Keratinocyte (primary cell): ENCODE measurements at regions not wholly inside any gene's neighbourhood (a gene's known extent, or its start where the extent isn't known, plus 50 kb on each side); places are given as distances from the start of the nearest gene placed in this dataset.
A peak's percentile ranks its signal among the peaks of the same experiment; 100 is the strongest.

ENCODE experiments used
- DNase-seq: peaks from one replicate; pipeline ENCODE4 v3.0.0-alpha.2; 2011; ENCODE audit warnings: low read depth, missing footprints, low spot score
- FAIRE-seq: peaks from 2 replicates; lab custom pipeline; 2011; peaks lifted over from hg19 to GRCh38; lab: Jason Lieb, UNC
- H2AFZ ChIP-seq: 2 replicates; pipeline ENCODE4 v1.6.0; 2012; ENCODE audit warnings: low read length, control low read depth, inconsistent platforms; ENCODE audit not compliant: control insufficient read depth
- H3K27ac ChIP-seq: 2 replicates; pipeline ENCODE4 v1.5.1; 2011; ENCODE audit warnings: low read length; ENCODE audit not compliant: control insufficient read depth, insufficient read depth
- H3K27me3 ChIP-seq: 3 replicates; pipeline ENCODE4 v1.6.0; 2011; ENCODE audit warnings: low read length; ENCODE audit not compliant: control insufficient read depth, insufficient read depth; ENCODE audit errors: extremely low read depth
- H3K36me3 ChIP-seq, 2 experiments: 2 replicates in 1 of 2; 3 replicates in 1 of 2; pipeline ENCODE4 v1.5.1; 2011; ENCODE audit warnings: low read length in 2 of 2, mild to moderate bottlenecking in 1 of 2; ENCODE audit not compliant: control insufficient read depth in 2 of 2, insufficient read depth in 2 of 2; ENCODE audit errors: extremely low read depth in 1 of 2
- H3K4me1 ChIP-seq: 3 replicates; pipeline ENCODE4 v1.5.1; 2011; ENCODE audit warnings: low read length; ENCODE audit not compliant: control insufficient read depth, insufficient read depth; ENCODE audit errors: extremely low read depth
- H3K4me2 ChIP-seq: 3 replicates; pipeline ENCODE4 v1.6.0; 2011; ENCODE audit warnings: low read depth, low read length; ENCODE audit not compliant: control insufficient read depth, insufficient read depth; ENCODE audit errors: extremely low read depth
- H3K4me3 ChIP-seq, 3 experiments: fragments of 200-600 bp in 1 of 3; sonication (generic) in 1 of 3; 2 replicates in 2 of 3; 3 replicates in 1 of 3; pipeline ENCODE4 v1.5.1; 2011 to 2016; ENCODE audit warnings: low read length in 3 of 3, mild to moderate bottlenecking in 3 of 3, control low read depth in 2 of 3, inconsistent platforms in 1 of 3, low read depth in 1 of 3, mixed read lengths in 1 of 3, mixed run types in 1 of 3, moderate library complexity in 1 of 3; ENCODE audit not compliant: control insufficient read depth in 2 of 3, insufficient read depth in 2 of 3; ENCODE audit errors: extremely low read depth in 1 of 3
- H3K79me2 ChIP-seq: 2 replicates; pipeline ENCODE4 v1.6.0; 2012; ENCODE audit warnings: low read length; ENCODE audit not compliant: control insufficient read depth, insufficient read depth
- H3K9ac ChIP-seq: 3 replicates; pipeline ENCODE4 v1.6.0; 2011; ENCODE audit warnings: low read length; ENCODE audit not compliant: control insufficient read depth, insufficient read depth; ENCODE audit errors: extremely low read depth
- H3K9me1 ChIP-seq: 3 replicates; pipeline ENCODE4 v1.6.0; 2011; ENCODE audit warnings: low read length; ENCODE audit not compliant: control insufficient read depth, insufficient read depth; ENCODE audit errors: extremely low read depth
- H3K9me3 ChIP-seq: 2 replicates; pipeline ENCODE4 v1.5.1; 2012; ENCODE audit warnings: low read depth, low read length; ENCODE audit not compliant: control insufficient read depth
- H4K20me1 ChIP-seq: 3 replicates; pipeline ENCODE4 v1.6.0; 2011; ENCODE audit warnings: low read length; ENCODE audit not compliant: control insufficient read depth, insufficient read depth; ENCODE audit errors: extremely low read depth
- CTCF ChIP-seq, 3 experiments: IDR thresholded peaks in 1 of 3; conservative IDR thresholded peaks in 1 of 3; optimal IDR thresholded peaks in 1 of 3; 2 replicates in 2 of 3; 3 replicates in 1 of 3; pipeline versions ENCODE3 to v1.5.1; 2011; ENCODE audit warnings: low read length in 3 of 3, mild to moderate bottlenecking in 3 of 3, moderate library complexity in 2 of 3, control low read depth in 1 of 3, inconsistent platforms in 1 of 3; ENCODE audit not compliant: insufficient read depth in 2 of 3; ENCODE audit errors: extremely low read depth in 1 of 3
- EZH2 ChIP-seq: IDR thresholded peaks from one replicate; pipeline ENCODE4 v1.6.1; 2012; ENCODE audit warnings: inconsistent platforms, mild to moderate bottlenecking, low read length, moderate library complexity
- dilution Hi-C: fragments of 300-500 bp; cut with MboI; formaldehyde crosslinking; loops from one replicate; pipeline ENCODE4 v1.7.0; 2020; ENCODE audit warnings: low sequenced_read_pairs; ENCODE audit not compliant: extremely low pct_ligation_motif_present

GRCh38 chr10:78302989-78303854, 269.6 kb downstream of the RPS24 start:
- Histone ChIP-seq H2AFZ (peak overlapping the region; percentile 87), H4K20me1 (no peaks in the 10 kb centered on the region), H3K9ac (peak overlapping the region; percentile 56), H3K27ac (peak overlapping the region; percentile 7), H3K4me2 (peak overlapping the region; percentile 84), H3K36me3 (no peaks in the 10 kb centered on the region), H3K27me3 (peaks cover 15% of the 10 kb centered on the region), H3K4me1 (peaks cover 4% of the 10 kb centered on the region), H3K9me1 (no peaks in the 10 kb centered on the region), H3K79me2 (no peaks in the 10 kb centered on the region), H3K4me3 (peak overlapping the region; percentile 56 to 70 (median 64)), H3K9me3 (no peaks in the 10 kb centered on the region)
- peak; percentile 44 for TF ChIP-seq EZH2
- peak; percentile 38 to 81 (median 72) for TF ChIP-seq CTCF (optimal IDR thresholded peaks at IDR 0.05 in 1 of 3, IDR thresholded peaks at IDR 0.05 in 1 of 3, conservative IDR thresholded peaks at IDR 0.05 in 1 of 3; ENCODE audit: extremely low read depth in 1 of 3, insufficient read depth in 2 of 3, low read length in 3 of 3)
- FAIRE-seq (peak; percentile 57), DNase-seq (peak; percentile 26)
- dilution Hi-C loops, result no loop called here

- dilution Hi-C loops, result no loop called here
- Histone ChIP-seq H3K9ac (no peak overlapping the region), H3K79me2 (no peaks in the 10 kb centered on the region), H3K9me1 (no peaks in the 10 kb centered on the region), H3K4me2 (no peak overlapping the region), H3K9me3 (no peaks in the 10 kb centered on the region), H3K36me3 (no peaks in the 10 kb centered on the region), H3K27ac (no peak overlapping the region), H4K20me1 (no peaks in the 10 kb centered on the region), H2AFZ (no peak overlapping the region), H3K27me3 (peaks cover 15% of the 10 kb centered on the region), H3K4me3 (no peak overlapping the region), H3K4me1 (peaks cover 4% of the 10 kb centered on the region)
- DNase-seq (no peak), FAIRE-seq (no peak)
- no peak for TF ChIP-seq EZH2
- TF ChIP-seq CTCF (optimal IDR thresholded peaks at IDR 0.05 in 1 of 3, IDR thresholded peaks at IDR 0.05 in 1 of 3, conservative IDR thresholded peaks at IDR 0.05 in 1 of 3; ENCODE audit: extremely low read depth in 1 of 3, insufficient read depth in 2 of 3, low read length in 3 of 3), result no peak
Observed at GRCh38 chr10:78304091-78305045, 270.7 kb downstream of the RPS24 start.
